DOHH2 (cell line): ENCODE measurements at regions not wholly inside any gene's neighbourhood (a gene's known extent, or its start where the extent isn't known, plus 50 kb on each side); places are given as distances from the start of the nearest gene placed in this dataset.

ENCODE experiments used
- EZH2phosphoT487 ChIP-seq: fragments of 200-600 bp; sonication (generic); IDR thresholded peaks from 2 replicates; pipeline ENCODE4 v1.6.1; 2017; ENCODE audit warnings: borderline replicate concordance, mild to moderate bottlenecking, antibody characterized with exemption, low read length, moderate library complexity, mixed read lengths
- TF ChIP-seq, protein P1 (sequence below): fragments of 200-600 bp; sonication (generic); IDR thresholded peaks from one replicate; pipeline ENCODE4 v1.5.1; 2014; ENCODE audit warnings: antibody characterized with exemption, mild to moderate bottlenecking, low read depth, low read length; ENCODE audit not compliant: poor library complexity, severe bottlenecking

- TF ChIP-seq, protein P1, sequence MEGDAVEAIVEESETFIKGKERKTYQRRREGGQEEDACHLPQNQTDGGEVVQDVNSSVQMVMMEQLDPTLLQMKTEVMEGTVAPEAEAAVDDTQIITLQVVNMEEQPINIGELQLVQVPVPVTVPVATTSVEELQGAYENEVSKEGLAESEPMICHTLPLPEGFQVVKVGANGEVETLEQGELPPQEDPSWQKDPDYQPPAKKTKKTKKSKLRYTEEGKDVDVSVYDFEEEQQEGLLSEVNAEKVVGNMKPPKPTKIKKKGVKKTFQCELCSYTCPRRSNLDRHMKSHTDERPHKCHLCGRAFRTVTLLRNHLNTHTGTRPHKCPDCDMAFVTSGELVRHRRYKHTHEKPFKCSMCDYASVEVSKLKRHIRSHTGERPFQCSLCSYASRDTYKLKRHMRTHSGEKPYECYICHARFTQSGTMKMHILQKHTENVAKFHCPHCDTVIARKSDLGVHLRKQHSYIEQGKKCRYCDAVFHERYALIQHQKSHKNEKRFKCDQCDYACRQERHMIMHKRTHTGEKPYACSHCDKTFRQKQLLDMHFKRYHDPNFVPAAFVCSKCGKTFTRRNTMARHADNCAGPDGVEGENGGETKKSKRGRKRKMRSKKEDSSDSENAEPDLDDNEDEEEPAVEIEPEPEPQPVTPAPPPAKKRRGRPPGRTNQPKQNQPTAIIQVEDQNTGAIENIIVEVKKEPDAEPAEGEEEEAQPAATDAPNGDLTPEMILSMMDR: no peak
- TF ChIP-seq EZH2phosphoT487: no peak
These were observed 461.1 kb upstream of the UBE2E3 start for GRCh38 chr2:180519276-180519675.
